ENCODE measurements at regions not wholly inside any gene's neighbourhood (a gene's known extent, or its start where the extent isn't known, plus 50 kb on each side); places are given as distances from the start of the nearest gene placed in this dataset.

GRCh38 chr12:115044073-115044472, 360.1 kb upstream of the TBX3 start:
- Mint-ChIP-seq H3K27me3 (ENCODE audit: insufficient read depth, low read depth) (peaks cover 15% of the 10 kb centered on the region), H3K27ac (peak overlapping the region; percentile 16), H3K4me3 (no peak overlapping the region), H3K36me3 (no peaks in the 10 kb centered on the region), H3K4me1 (no peaks in the 10 kb centered on the region), H3K9me3 (no peaks in the 10 kb centered on the region)
- Histone ChIP-seq H3K9ac (no peak overlapping the region), H2AFZ (replicated peaks) (peak overlapping the region; percentile 61), H4K20me1 (ENCODE audit: low read depth) (no peaks in the 10 kb centered on the region), H3K9me3 (ENCODE audit: low read depth) (no peaks in the 10 kb centered on the region), H3F3A (ENCODE audit: low read depth) (peaks cover 8% of the 10 kb centered on the region), H3K36me3 (no peaks in the 10 kb centered on the region), H3K4me1 (peaks cover 25% of the 10 kb centered on the region), H3K27ac (no peak overlapping the region), H3K4me3 (no peak overlapping the region), H3K4me2 (no peak overlapping the region), H3K79me2 (ENCODE audit: low read depth) (no peaks in the 10 kb centered on the region), H3K27me3 (no peaks in the 10 kb centered on the region)
- DNase-seq (ENCODE audit: low spot score) = no peak
- TF ChIP-seq EZH2phosphoT487 (IDR thresholded peaks at IDR 0.05) (no peak), EZH2 (IDR thresholded peaks at IDR 0.05) (no peak), CTCF (IDR thresholded peaks at IDR 0.05) (no peak)

- H3F3A ChIP-seq (ENCODE audit: low read depth) = peaks cover 6% of the 10 kb centered on the region
- H3K9me3 Mint-ChIP-seq = no peaks in the 10 kb centered on the region
- no peak overlapping the region for H3K4me3 Mint-ChIP-seq
- no peak overlapping the region for H3K27ac ChIP-seq
- no peaks in the 10 kb centered on the region for H3K9me3 ChIP-seq (ENCODE audit: low read depth)
- H3K4me1 Mint-ChIP-seq = no peaks in the 10 kb centered on the region
- no peak for TF ChIP-seq CTCF (IDR thresholded peaks at IDR 0.05)
- TF ChIP-seq EZH2 (IDR thresholded peaks at IDR 0.05) = no peak
- TF ChIP-seq EZH2phosphoT487 (IDR thresholded peaks at IDR 0.05) = no peak
- H4K20me1 ChIP-seq (ENCODE audit: low read depth) = no peaks in the 10 kb centered on the region
- no peak overlapping the region for H3K4me3 ChIP-seq
- no peak overlapping the region for H3K9ac ChIP-seq
- H3K27ac Mint-ChIP-seq = no peak overlapping the region
- H3K4me1 ChIP-seq = peaks cover 16% of the 10 kb centered on the region
- no peaks in the 10 kb centered on the region for H3K27me3 ChIP-seq
- no peaks in the 10 kb centered on the region for H3K36me3 Mint-ChIP-seq
- H3K36me3 ChIP-seq = no peaks in the 10 kb centered on the region
- peaks cover 15% of the 10 kb centered on the region for H3K27me3 Mint-ChIP-seq (ENCODE audit: insufficient read depth, low read depth)
- no peak overlapping the region for H3K4me2 ChIP-seq
- H3K79me2 ChIP-seq (ENCODE audit: low read depth) = no peaks in the 10 kb centered on the region
- no peak overlapping the region for H2AFZ ChIP-seq (replicated peaks)
- DNase-seq (ENCODE audit: low spot score) = no peak
Observed at GRCh38 chr12:115043079-115043478, 359.1 kb upstream of the TBX3 start.

- H3K9me3 ChIP-seq (ENCODE audit: low read depth) = no peaks in the 10 kb centered on the region
- no peak overlapping the region for H3K27ac ChIP-seq
- H3K27me3 ChIP-seq = no peaks in the 10 kb centered on the region
- H3F3A ChIP-seq (ENCODE audit: low read depth) = no peaks in the 10 kb centered on the region
- no peak overlapping the region for H2AFZ ChIP-seq (replicated peaks)
- H3K36me3 Mint-ChIP-seq = no peaks in the 10 kb centered on the region
- H3K4me1 Mint-ChIP-seq = no peaks in the 10 kb centered on the region
- H3K4me3 ChIP-seq = no peak overlapping the region
- H3K4me3 Mint-ChIP-seq = no peak overlapping the region
- H3K4me1 ChIP-seq = peaks cover 9% of the 10 kb centered on the region
- H3K9me3 Mint-ChIP-seq = no peaks in the 10 kb centered on the region
- no peak overlapping the region for H3K9ac ChIP-seq
- H3K27me3 Mint-ChIP-seq (ENCODE audit: insufficient read depth, low read depth) = peaks cover 18% of the 10 kb centered on the region
- H3K79me2 ChIP-seq (ENCODE audit: low read depth) = no peaks in the 10 kb centered on the region
- no peak for TF ChIP-seq EZH2 (IDR thresholded peaks at IDR 0.05)
- TF ChIP-seq CTCF (IDR thresholded peaks at IDR 0.05) = no peak
- no peak for TF ChIP-seq EZH2phosphoT487 (IDR thresholded peaks at IDR 0.05)
- no peaks in the 10 kb centered on the region for H3K36me3 ChIP-seq
- no peak overlapping the region for H3K27ac Mint-ChIP-seq
- no peaks in the 10 kb centered on the region for H4K20me1 ChIP-seq (ENCODE audit: low read depth)
- H3K4me2 ChIP-seq = no peak overlapping the region
- no peak for DNase-seq (ENCODE audit: low spot score)
Observed at GRCh38 chr12:115042341-115042740, 358.4 kb upstream of the TBX3 start.
